HAP-1 (cell line): ENCODE measurements at regions not wholly inside any gene's neighbourhood (a gene's known extent, or its start where the extent isn't known, plus 50 kb on each side); places are given as distances from the start of the nearest gene placed in this dataset.
A peak's percentile ranks its signal among the peaks of the same experiment; 100 is the strongest.

Experiments
- DNase-seq, 2 experiments: peaks; one replicate each; pipeline ENCODE4 v3.0.0-alpha.2; 2016 to 2020; ENCODE audit warnings: low spot score in 2 of 2
- H3K27me3 ChIP-seq: fragments of 250-450 bp; sonication (Bioruptor Pico); 2 replicates; pipeline ENCODE4 v1.5.1; 2020; ENCODE audit warnings: low read depth, mild to moderate bottlenecking, moderate library complexity
- H3K36me3 ChIP-seq: fragments of 250-450 bp; sonication (Bioruptor Pico); replicated peaks from 2 replicates; pipeline ENCODE4 v1.5.1; 2020; ENCODE audit warnings: mild to moderate bottlenecking
- H3K4me1 ChIP-seq: fragments of 250-450 bp; sonication (Bioruptor Pico); 2 replicates; pipeline ENCODE4 v1.5.1; 2020; ENCODE audit warnings: mild to moderate bottlenecking
- H3K4me3 ChIP-seq: fragments of 250-450 bp; sonication (Bioruptor Pico); 2 replicates; pipeline ENCODE4 v1.5.1; 2020; ENCODE audit warnings: mild to moderate bottlenecking, moderate library complexity
- H3K9me3 ChIP-seq: fragments of 250-450 bp; sonication (Bioruptor Pico); 2 replicates; pipeline ENCODE4 v1.5.1; 2020; ENCODE audit warnings: mild to moderate bottlenecking, moderate library complexity
- in situ Hi-C: fragments of 300-500 bp; cut with MboI; formaldehyde crosslinking; loops from 3 replicates; pipeline ENCODE4 v1.14.3; 2020; ENCODE audit warnings: low sequenced_read_pairs, inconsistent platforms, mixed read lengths

- in situ Hi-C loops: no loop called here
- H3K27me3 ChIP-seq: 0 out of 2 replicates have a peak, but pooled peaks cover 2% of the 10 kb centered on the region
- no peak for DNase-seq
- H3K36me3 ChIP-seq: no peaks in the 10 kb centered on the region
- H3K4me1 ChIP-seq: no peaks in the 10 kb centered on the region; the same call in 1 of the 2 replicates
- H3K4me3 ChIP-seq: no peak overlapping the region
- no peaks in the 10 kb centered on the region for H3K9me3 ChIP-seq
Observed at GRCh38 chr3:120838441-120839091, 69.4 kb upstream of the STXBP5L start.

- no peaks in the 10 kb centered on the region for H3K36me3 ChIP-seq
- H3K9me3 ChIP-seq: no peaks in the 10 kb centered on the region
- in situ Hi-C loops: no loop called here
- H3K4me3 ChIP-seq: no peak overlapping the region
- 0 out of 2 replicates have a peak, but pooled peaks cover 2% of the 10 kb centered on the region for H3K27me3 ChIP-seq
- DNase-seq: no peak
- H3K4me1 ChIP-seq: no peaks in the 10 kb centered on the region
Observed at GRCh38 chr3:120839120-120839519, 68.9 kb upstream of the STXBP5L start.

DNA sequence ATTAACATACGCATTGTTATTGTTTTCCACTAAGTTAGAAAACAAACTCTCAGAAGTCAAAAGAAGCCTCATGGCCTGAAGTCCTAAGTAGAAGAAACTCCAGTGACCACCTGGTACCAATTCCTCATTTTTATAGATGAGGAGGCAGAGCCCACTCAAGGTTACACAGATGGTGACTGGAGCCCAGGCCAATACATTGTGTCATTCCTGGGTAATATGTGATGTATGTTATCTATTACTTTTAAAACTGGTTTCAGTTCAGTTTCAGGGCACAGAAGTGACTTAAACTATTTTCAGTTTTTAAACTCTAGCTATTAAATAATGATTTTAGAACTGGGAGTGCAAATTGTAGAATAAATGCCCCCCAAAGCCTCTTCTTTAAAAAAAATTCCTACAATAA, 66.7 kb upstream of the STXBP5L start:
- DNase-seq: no peak
- in situ Hi-C loops: no loop called here

GRCh38 chr3:120846073-120846472, 61.9 kb upstream of the STXBP5L start:
- H3K27me3 ChIP-seq: no peaks in the 10 kb centered on the region
- in situ Hi-C loops: no loop called here
- H3K36me3 ChIP-seq: no peaks in the 10 kb centered on the region
- DNase-seq: no peak
- H3K4me1 ChIP-seq: no peaks in the 10 kb centered on the region
- H3K9me3 ChIP-seq: no peaks in the 10 kb centered on the region
- no peak overlapping the region for H3K4me3 ChIP-seq

More for the DNA sequence above, 66.7 kb upstream of the STXBP5L start:
- Histone ChIP-seq H3K4me3 (no peak overlapping the region), H3K4me1 (no peaks in the 10 kb centered on the region), H3K27me3 (0 out of 2 replicates have a peak, but pooled peaks cover 2% of the 10 kb centered on the region), H3K36me3 (no peaks in the 10 kb centered on the region), H3K9me3 (no peaks in the 10 kb centered on the region)

DNA sequence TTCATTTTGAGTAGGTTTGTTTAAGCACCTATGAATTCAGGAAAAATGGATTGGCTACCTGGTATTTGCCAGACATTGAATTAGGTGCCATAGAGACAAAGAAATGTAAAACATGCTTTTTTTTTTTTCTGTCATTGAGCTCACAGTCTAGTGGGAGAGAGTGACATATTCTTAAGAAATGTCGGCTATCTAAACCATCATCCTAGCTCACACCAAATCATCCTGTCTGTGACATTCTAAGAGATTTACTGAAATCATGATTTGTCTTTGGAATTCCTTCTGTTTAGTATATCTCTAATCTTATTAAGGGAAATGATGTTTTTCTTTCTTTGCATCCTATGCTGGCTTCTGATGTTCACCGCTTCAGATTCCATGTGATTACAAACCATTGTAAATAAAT, 59.5 kb upstream of the STXBP5L start:
- H3K9me3 ChIP-seq: no peaks in the 10 kb centered on the region
- no peaks in the 10 kb centered on the region for H3K4me1 ChIP-seq
- H3K4me3 ChIP-seq: no peak overlapping the region
- no peak for DNase-seq
- no peaks in the 10 kb centered on the region for H3K27me3 ChIP-seq
- in situ Hi-C loops: no loop called here
- H3K36me3 ChIP-seq: no peaks in the 10 kb centered on the region

GRCh38 chr3:120850381-120851295, 57.4 kb upstream of the STXBP5L start:
- no peak for DNase-seq
- H3K36me3 ChIP-seq: no peaks in the 10 kb centered on the region
- no peaks in the 10 kb centered on the region for H3K9me3 ChIP-seq
- no peaks in the 10 kb centered on the region for H3K27me3 ChIP-seq
- no peak overlapping the region for H3K4me3 ChIP-seq
- H3K4me1 ChIP-seq: no peaks in the 10 kb centered on the region
- in situ Hi-C loops: no loop called here

DNA sequence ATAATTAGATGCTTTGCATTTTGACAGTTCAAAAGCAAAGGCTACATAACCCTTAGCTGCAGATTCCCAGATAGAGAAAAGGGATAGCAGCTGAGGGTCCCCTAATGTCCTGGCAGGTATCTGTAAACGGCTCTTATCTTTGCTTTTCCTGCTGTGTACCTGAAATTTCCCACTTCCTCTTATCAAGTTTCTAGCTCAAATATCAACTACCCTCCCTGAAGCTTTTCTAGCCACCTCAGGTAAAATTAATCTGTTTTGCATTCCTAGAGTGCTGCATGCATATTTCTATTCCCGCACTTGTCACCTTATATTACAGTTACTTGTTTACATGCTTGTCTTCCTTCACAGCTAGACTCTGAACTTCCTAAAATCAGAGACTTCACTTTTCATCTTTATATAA, 55.6 kb upstream of the STXBP5L start:
- in situ Hi-C loops: no loop called here
- no peaks in the 10 kb centered on the region for H3K9me3 ChIP-seq
- no peaks in the 10 kb centered on the region for H3K27me3 ChIP-seq

DNA sequence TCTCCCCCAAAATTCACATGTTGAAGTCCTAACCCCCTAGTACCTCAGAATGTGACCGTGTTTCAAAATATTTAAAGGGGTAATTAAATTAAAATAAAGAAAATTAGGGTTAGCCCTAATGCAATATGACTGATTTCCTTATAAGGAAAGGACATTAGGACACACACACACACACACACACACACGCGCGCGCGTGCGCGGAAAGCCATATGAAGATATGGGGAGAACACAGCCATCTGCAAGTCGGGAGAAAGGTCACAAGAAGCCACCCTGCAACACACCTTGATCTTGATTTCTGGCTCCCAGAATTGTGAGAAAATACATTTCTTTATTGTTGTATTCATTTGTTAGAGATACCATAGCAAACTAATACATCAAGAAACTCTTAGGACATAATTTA, 54.6 kb upstream of the STXBP5L start:
- H3K27me3 ChIP-seq: no peaks in the 10 kb centered on the region
- in situ Hi-C loops: no loop called here

More for the DNA sequence above, 55.6 kb upstream of the STXBP5L start:
- Histone ChIP-seq H3K36me3 (no peaks in the 10 kb centered on the region), H3K4me3 (no peak overlapping the region), H3K4me1 (no peaks in the 10 kb centered on the region)
- no peak for DNase-seq

GRCh38 chr3:120854908-120855526, 53.0 kb upstream of the STXBP5L start:
- in situ Hi-C loops: no loop called here
- no peak overlapping the region for H3K4me3 ChIP-seq
- DNase-seq: no peak
- H3K9me3 ChIP-seq: no peaks in the 10 kb centered on the region
- H3K4me1 ChIP-seq: no peaks in the 10 kb centered on the region
- 0 out of 2 replicates have a peak, but pooled peaks cover under 1% of the 10 kb centered on the region for H3K27me3 ChIP-seq
- no peaks in the 10 kb centered on the region for H3K36me3 ChIP-seq

More for the DNA sequence above, 54.6 kb upstream of the STXBP5L start:
- Histone ChIP-seq H3K4me1 (no peaks in the 10 kb centered on the region), H3K4me3 (no peak overlapping the region), H3K9me3 (no peaks in the 10 kb centered on the region), H3K36me3 (no peaks in the 10 kb centered on the region)
- DNase-seq: peak in 1 of 2 experiments; percentile 13

- Histone ChIP-seq H3K36me3 (no peaks in the 10 kb centered on the region), H3K4me3 (no peak overlapping the region), H3K9me3 (no peaks in the 10 kb centered on the region), H3K27me3 (0 out of 2 replicates have a peak, but pooled peaks cover 3% of the 10 kb centered on the region), H3K4me1 (no peaks in the 10 kb centered on the region)
- in situ Hi-C loops: no loop called here
- DNase-seq: no peak
Observed at GRCh38 chr3:120855665-120856437, 52.2 kb upstream of the STXBP5L start.
